Tibial artery (tissue), 4 donors: ENCODE measurements at regions not wholly inside any gene's neighbourhood (a gene's known extent, or its start where the extent isn't known, plus 50 kb on each side); places are given as distances from the start of the nearest gene placed in this dataset.
A peak's percentile ranks its signal among the peaks of the same experiment; 100 is the strongest.
"Not testable (repeated sequence)": the region's sequence is repeated elsewhere in the genome, so short reads cannot be mapped to it uniquely, and the experiment has no call there.

Source experiments
- DNase-seq, 2 donors: peaks; one replicate each; pipeline ENCODE4 v3.0.0-alpha.2; 2019
- H3K27ac ChIP-seq, 2 donors: fragments of 200-600 bp; sonication (generic) in 1 of 2; 1 replicate in 1 of 2; 2 replicates in 1 of 2; pipeline ENCODE4 v1.5.1; 2018 to 2019; ENCODE audit warnings: mild to moderate bottlenecking in 1 of 2
- H3K27me3 ChIP-seq, 2 donors: fragments of 200-600 bp; sonication (generic) in 1 of 2; one replicate each; pipeline versions ENCODE4 v1.5.1 to v1.6.0; 2016 to 2019
- H3K36me3 ChIP-seq, 3 donors: fragments of 200-600 bp; sonication (generic) in 2 of 3; one replicate each; pipeline ENCODE4 v1.5.1; 2016 to 2019; ENCODE audit warnings: mild to moderate bottlenecking in 2 of 3
- H3K4me1 ChIP-seq, 4 donors: fragments of 200-600 bp; sonication (generic) in 2 of 4; 1 replicate in 3 of 4; 2 replicates in 1 of 4; pipeline ENCODE4 v1.5.1; 2016 to 2019
- H3K4me3 ChIP-seq, 2 donors: fragments of 200-600 bp; sonication (generic) in 1 of 2; 1 replicate in 1 of 2; 2 replicates in 1 of 2; pipeline ENCODE4 v1.5.1; 2018 to 2019; ENCODE audit warnings: mild to moderate bottlenecking in 2 of 2
- H3K9me3 ChIP-seq, 3 donors: fragments of 200-600 bp; sonication (generic) in 1 of 3; one replicate each; pipeline ENCODE4 v1.5.1; 2016 to 2019
- intact Hi-C: fragments of 100-400 bp; cut with DNase I; formaldehyde crosslinking; loops from one replicate; pipeline ENCODE4 v1.15.0; 2023; ENCODE audit warnings: low total_unique reads
- TF ChIP-seq, protein P1 (sequence below), 2 experiments: fragments of 200-600 bp in 1 of 2; fragments of 450-650 bp in 1 of 2; IDR thresholded peaks; one replicate each; pipeline ENCODE4 v1.5.1; 2017 to 2019; ENCODE audit warnings: antibody characterized with exemption in 2 of 2, mild to moderate bottlenecking in 1 of 2, moderate library complexity in 1 of 2

DNA sequence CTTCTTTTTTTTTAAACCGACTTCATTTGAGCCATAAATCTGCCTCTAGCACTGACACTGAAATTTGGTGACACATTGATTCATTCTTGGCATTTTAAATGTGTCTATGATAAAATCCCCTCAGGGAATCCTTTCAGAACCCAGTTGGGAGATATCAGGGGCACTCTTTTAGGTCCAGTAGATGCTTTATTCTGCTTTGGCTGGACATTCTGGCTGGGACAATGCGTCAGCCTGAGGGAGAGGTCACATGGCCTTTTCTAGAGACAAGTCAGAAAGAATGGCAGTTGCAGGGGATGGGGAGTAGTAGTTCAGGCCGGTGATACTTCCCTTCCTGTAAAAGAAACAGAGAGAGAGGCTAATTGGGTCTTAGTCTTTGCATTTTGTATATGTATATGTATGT lies 63.1 kb downstream of the TRIM43 start:
- H3K4me3 ChIP-seq, H3K4me1 ChIP-seq, H3K27ac ChIP-seq, intact Hi-C loops, H3K27me3 ChIP-seq, H3K9me3 ChIP-seq, DNase-seq, H3K36me3 ChIP-seq: not testable (repeated sequence)

DNA sequence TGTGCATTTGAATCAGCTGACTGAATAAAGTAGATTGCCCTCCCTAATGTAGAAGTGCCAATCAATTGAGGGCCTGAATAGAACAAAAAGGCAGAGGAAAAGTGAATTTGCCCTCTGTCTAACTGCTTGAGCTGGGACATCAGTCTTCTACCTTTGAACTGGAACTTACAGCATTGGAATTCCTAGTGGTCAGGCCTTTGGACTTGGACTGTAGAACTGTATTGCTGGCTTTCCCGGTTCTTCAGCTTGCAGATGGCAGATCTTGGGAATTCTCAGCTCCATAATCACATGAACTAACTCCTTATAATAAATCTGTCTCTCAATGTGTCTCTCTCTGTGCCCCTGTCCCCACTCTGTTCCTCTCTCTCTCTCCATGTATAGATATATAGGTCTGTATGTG lies 64.8 kb downstream of the TRIM43 start:
- intact Hi-C loops, H3K4me1 ChIP-seq, H3K27ac ChIP-seq, H3K27me3 ChIP-seq, H3K4me3 ChIP-seq, DNase-seq, H3K9me3 ChIP-seq, H3K36me3 ChIP-seq: not testable (repeated sequence)

DNA sequence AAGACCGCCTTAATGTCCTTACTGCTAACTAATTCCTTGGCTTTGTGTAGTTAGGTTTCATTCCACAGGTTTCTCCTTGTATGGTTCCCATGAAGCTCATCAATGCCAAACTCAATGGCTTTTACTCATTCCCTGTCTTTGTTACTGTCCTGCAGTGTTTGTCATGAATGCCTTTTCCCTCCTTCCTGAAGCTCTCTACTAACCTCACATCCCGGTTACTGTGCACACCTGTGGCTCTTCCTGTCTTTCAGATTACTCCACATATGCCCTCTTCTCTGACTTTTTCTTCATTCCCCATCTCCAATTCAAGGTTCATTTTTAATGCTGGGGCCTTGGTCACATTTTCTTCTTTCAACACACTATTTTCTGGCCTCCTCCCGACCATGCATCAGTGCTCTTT lies 66.1 kb downstream of the TRIM43 start:
- H3K9me3 ChIP-seq, H3K4me1 ChIP-seq, DNase-seq, intact Hi-C loops, H3K36me3 ChIP-seq, H3K4me3 ChIP-seq, H3K27ac ChIP-seq, H3K27me3 ChIP-seq: not testable (repeated sequence)

DNA sequence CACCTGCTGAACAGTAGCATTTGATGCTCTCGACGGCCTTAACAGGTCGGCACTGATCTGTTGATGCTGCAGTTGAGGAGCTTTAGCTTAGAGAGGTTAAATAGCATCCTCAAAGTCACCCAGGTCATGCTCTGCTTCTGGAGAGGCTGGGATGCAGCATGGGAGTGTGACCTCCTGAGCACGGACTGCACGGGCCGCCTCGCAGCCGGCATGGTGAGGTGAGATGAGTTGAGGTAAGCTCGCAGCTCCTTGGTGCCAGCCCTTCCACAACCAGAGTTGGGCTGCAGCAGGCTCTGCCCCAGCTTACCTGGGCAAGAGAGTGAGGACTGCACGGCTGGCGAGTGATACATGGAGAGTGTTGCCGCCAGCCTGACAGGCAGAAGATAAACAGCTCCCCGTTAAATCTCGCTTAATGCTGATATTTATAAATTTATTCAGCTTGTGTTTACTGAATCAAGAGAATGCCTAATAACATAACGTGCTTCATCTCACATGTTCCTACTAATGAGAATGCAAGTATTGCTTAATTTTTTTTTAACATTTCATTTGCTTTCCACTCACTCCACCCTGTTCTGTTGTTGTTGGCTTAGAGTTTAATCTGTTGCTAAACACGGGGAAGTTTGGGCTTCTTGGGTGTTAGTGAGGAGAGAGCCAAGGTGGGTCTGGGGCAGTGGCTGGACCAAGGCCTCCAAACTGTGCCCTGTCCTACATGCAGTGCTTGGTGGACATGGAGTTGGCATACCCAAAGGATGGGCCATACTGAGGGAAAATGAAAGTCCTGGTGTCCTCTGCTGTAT lies 69.2 kb downstream of the TRIM43 start:
- H3K36me3 ChIP-seq, DNase-seq, intact Hi-C loops, H3K4me3 ChIP-seq, H3K4me1 ChIP-seq, H3K27ac ChIP-seq, H3K9me3 ChIP-seq: not testable (repeated sequence)
- H3K27me3 ChIP-seq = peaks cover 0 to 11% of the 10 kb centered on the region in 2 donors

DNA sequence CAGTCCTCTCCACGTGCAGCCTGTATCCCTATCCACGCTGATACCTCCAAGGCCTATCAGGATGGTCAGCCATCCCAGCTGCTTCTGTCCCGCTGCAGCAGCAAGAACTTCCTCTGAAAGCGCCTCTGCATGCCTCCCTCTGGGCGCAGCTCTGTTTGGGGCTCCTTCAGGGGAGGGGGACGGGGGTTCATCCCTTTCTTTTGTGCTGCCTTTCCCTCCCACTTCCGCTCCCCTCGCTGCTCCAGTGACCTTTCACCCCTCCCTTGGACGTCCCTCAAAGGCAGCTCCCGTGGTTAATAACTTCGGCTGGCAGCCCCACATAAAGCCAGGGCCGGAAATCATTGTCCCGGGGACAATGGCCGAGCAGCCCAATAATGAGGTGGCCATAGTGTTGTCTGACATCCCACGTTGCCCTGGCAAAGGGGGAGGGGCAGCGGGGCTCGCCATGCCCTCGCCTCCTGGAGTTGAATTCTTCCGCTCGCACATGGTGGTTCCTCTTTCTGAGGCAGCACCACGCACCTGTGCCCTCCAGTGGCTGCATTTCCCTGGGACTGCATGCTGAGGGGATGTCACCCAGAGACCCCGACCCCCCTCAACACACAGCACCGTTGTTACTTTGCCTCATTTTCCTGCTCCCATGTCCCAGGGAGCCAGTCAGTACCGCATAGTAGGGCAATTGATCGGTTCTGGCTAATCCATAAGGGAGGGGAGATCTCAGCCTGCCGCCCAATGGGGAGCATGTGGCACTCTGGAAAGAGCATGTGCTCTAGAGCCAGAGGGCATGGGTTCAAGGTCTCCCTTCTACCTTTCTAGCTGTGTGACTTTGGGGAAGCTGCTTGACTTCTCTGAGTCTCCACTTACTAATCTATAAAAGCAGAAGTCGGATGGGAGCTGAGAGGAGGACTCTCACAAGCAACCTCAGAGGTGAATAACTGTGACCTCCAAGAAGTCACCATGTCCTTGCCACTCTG lies 72.0 kb downstream of the TRIM43 start:
- H3K4me3 ChIP-seq, intact Hi-C loops, H3K4me1 ChIP-seq, H3K9me3 ChIP-seq, H3K27ac ChIP-seq, H3K36me3 ChIP-seq, DNase-seq: not testable (repeated sequence)
- peaks cover 0 to 15% of the 10 kb centered on the region in 2 donors for H3K27me3 ChIP-seq

DNA sequence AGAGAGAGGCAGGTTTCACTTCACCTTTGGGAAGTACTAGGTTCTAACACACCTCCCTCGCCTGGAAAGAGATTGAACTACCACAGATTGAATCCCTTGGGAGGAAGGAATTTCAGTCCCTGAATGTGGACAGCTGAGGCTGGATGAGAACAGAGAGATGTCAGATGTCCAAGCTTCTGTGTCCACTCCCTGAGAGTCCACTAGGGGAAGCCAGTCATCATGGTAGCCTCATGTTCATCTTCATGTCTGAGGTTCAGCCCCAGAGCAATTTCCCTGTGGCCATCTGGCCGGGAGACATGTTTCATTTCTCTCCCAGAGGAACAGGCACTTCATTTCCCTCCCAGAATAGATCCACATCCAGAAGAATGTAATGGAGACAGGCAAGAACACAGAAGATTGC lies 74.8 kb downstream of the TRIM43 start:
- DNase-seq, H3K4me3 ChIP-seq, H3K9me3 ChIP-seq, intact Hi-C loops, H3K27ac ChIP-seq, H3K36me3 ChIP-seq, H3K4me1 ChIP-seq: not testable (repeated sequence)
- peaks cover 0 to 15% of the 10 kb centered on the region in 2 donors for H3K27me3 ChIP-seq

DNA sequence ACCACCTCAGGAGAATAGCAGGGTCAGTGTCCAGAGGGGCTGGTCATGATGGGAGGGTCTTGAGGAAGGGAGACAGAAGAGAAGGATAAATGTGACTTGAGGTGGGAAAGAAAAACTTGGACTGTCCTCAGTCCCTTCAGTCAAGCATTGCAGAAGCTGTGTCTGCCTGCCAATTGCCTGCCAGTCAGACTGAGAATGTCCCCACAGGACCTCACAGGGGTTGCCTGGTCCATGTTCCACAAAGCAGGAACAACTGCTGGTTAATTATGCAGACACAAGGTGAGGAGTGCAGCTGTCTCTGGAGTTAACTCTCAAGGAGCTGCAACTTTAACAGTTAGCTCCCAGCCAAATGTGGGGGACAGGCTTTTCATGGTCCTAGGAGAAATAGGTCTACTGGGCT lies 75.7 kb downstream of the TRIM43 start:
- no peaks in the 10 kb centered on the region for H3K36me3 ChIP-seq
- TF ChIP-seq, protein P1, sequence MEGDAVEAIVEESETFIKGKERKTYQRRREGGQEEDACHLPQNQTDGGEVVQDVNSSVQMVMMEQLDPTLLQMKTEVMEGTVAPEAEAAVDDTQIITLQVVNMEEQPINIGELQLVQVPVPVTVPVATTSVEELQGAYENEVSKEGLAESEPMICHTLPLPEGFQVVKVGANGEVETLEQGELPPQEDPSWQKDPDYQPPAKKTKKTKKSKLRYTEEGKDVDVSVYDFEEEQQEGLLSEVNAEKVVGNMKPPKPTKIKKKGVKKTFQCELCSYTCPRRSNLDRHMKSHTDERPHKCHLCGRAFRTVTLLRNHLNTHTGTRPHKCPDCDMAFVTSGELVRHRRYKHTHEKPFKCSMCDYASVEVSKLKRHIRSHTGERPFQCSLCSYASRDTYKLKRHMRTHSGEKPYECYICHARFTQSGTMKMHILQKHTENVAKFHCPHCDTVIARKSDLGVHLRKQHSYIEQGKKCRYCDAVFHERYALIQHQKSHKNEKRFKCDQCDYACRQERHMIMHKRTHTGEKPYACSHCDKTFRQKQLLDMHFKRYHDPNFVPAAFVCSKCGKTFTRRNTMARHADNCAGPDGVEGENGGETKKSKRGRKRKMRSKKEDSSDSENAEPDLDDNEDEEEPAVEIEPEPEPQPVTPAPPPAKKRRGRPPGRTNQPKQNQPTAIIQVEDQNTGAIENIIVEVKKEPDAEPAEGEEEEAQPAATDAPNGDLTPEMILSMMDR (IDR thresholded peaks at IDR 0.05) = no peak
- no peaks in the 10 kb centered on the region for H3K4me1 ChIP-seq
- intact Hi-C loops = no loop called here
- no peaks in the 10 kb centered on the region for H3K9me3 ChIP-seq
- no peak overlapping the region for H3K4me3 ChIP-seq
- no peak overlapping the region for H3K27ac ChIP-seq
- no peak for DNase-seq
- H3K27me3 ChIP-seq = peaks cover 0 to 15% of the 10 kb centered on the region in 2 donors

DNA sequence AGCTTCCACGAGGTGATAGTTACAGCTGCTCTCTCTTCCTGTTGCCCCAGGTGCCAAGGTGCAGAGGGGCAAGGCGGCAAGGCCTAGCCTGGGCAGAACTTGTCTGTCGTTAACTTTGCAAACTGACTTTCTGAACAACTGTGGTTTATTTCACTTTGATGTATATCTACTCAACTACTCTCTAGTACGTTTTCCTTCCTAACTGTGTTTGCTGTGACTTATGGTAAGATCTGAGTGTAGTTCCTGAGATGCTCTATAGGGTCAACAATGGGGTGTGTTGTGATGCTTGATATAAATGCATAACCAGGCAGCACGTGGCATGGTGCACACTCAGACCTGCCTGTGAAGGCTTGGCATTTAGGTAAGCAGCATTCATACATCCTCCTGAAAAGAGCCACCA lies 77.1 kb downstream of the TRIM43 start:
- H3K4me1 ChIP-seq, H3K4me3 ChIP-seq, DNase-seq, H3K36me3 ChIP-seq, H3K27me3 ChIP-seq, H3K9me3 ChIP-seq, intact Hi-C loops, H3K27ac ChIP-seq: not testable (repeated sequence)

DNA sequence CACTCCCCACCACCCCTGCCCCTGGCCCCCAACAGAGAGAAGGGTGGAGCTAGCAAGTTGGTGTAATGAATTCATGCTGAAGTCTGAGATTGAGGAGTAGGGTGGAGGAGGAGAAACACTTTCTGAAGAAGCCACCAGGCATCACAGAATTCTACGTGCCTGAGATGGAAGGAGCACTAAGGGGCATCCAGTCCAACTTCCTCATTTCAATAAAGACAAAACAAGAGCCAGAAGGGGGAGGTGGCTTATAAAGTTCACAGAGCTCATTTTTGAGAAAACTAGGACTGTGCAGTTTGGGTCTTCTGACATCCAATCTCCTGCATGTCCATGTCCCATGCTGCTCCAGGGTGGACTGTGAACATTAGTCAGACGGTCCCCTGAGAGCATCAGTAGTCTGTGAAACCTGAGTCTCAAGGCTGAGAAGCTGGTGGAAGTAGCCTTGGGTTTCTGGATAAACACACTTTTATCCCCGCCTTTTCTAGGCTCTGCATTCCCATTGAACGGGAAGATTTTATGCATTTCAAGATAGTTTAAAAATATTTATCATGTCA lies 77.7 kb downstream of the TRIM43 start:
- H3K4me1 ChIP-seq = no peaks in the 10 kb centered on the region
- intact Hi-C loops = no loop called here

More for the DNA sequence above, 77.7 kb downstream of the TRIM43 start:
- Histone ChIP-seq H3K36me3 (no peaks in the 10 kb centered on the region), H3K27me3 (peaks cover 0 to 7% of the 10 kb centered on the region in 2 donors), H3K9me3 (no peaks in the 10 kb centered on the region), H3K4me3 (no peak overlapping the region), H3K27ac (no peak overlapping the region)
- TF ChIP-seq, protein P1 (IDR thresholded peaks at IDR 0.05) = no peak
- DNase-seq = peak in 1 of 2 donors; percentile 51
